H54 (cell line): ENCODE measurements at regions not wholly inside any gene's neighbourhood (a gene's known extent, or its start where the extent isn't known, plus 50 kb on each side); places are given as distances from the start of the nearest gene placed in this dataset.

Experiments
- DNase-seq: peaks from one replicate; pipeline ENCODE4 v3.0.0; 2011; ENCODE audit warnings: low spot score, mixed read lengths; ENCODE audit not compliant: insufficient read length
- FAIRE-seq: peaks from 3 replicates; lab custom pipeline; 2011; peaks lifted over from hg19 to GRCh38; lab: Jason Lieb, UNC
- POLR2A ChIP-seq: IDR thresholded peaks from 2 replicates; pipeline ENCODE4 v1.6.1; 2011; ENCODE audit warnings: low read depth, mild to moderate bottlenecking, low read length

- no peak for TF ChIP-seq POLR2A
- DNase-seq, result no peak
- FAIRE-seq, result no peak
Measured at GRCh38 chr14:51563560-51563959, 88.2 kb upstream of the FRMD6 start.

- TF ChIP-seq POLR2A, result no peak
- DNase-seq, result no peak
- FAIRE-seq, result no peak
Measured at GRCh38 chr14:51564460-51564859, 87.2 kb upstream of the FRMD6 start.

DNA sequence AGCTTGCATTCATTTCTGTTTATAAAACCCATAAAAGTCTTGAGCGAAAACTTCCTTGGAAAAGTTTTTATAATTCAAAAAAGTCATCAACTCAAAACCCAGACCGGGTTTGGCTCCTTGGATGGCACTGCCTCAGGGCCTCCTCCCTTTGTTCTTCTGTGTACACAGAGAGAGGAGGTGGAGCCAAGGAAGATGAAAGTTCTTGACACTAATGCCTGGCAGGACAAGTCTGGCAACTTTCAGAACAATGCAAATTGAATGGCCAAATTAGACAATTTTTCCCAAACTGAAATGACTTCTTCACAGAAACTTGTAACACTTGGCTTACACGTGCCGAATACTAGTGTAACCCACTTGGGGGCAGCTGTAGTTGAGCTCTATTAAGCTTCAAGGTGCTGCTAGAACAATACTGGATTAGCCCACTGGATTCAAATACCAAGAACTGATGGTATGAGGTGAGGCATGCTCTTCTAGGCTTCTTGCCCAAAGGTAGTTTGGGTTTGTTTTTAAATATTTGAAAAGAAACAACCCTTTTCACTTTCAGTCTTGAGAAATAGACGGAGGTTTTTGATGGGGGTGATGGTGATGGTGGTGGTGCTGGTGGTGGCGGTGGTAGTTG, 86.6 kb upstream of the FRMD6 start:
- no peak for TF ChIP-seq POLR2A
- no peak for DNase-seq
- no peak for FAIRE-seq

DNA sequence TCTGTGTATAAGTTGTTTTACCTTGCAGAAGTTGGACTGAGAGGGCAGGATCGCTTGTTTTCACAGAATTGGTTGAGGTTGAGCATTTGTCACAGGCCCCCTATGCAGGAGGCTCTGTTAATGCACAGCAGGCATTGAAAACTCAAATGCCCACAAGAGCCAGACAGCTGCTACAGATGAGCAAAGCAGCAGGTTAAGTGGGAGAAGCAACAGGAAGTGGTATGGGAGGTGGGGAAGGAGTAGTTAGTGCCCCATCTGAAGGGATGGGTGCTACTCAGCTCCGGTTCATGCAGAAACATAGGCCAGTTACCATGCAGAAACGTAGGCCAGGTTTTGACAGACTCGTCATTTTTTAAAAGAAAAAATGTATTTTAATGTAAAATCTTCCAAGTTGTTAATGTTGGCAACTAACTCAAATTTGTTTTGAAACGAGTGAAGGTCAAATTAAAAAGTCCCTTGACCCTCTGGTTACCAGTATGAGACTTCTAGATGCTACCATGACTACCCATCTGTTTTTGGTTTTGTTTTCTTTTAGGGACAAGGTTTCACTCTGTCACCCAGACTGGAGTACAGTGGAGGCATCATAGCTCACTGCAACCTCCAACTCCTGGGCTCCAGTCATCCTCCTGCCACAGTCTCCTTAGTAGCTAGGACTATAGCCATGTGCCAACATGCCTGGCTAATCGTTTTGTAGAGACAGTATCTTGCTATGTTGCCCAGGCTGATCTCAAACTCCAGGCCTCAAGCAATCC, 84.7 kb upstream of the FRMD6 start:
- no peak for TF ChIP-seq POLR2A
- FAIRE-seq (no peak), DNase-seq (no peak)

DNA sequence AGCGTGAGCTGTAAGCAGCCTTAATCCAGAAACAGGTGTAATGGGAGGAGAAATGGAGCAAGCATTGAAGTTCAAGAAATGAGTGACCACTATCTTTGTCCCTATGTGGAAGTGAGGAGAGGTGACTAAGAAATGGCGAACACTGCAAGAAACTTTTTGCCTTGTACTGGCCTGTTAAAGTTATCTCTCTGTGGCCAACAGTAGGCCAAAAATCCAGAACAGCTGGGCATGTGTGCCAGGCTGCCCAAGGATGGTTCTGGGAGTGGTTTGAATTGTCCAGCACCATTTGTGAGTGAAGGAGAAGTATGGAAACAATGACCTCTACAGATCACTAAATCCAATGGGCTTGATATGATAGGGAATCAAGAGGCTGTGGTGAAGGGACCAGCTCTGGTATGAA, 83.3 kb upstream of the FRMD6 start:
- TF ChIP-seq POLR2A, result no peak
- no peak for FAIRE-seq
- DNase-seq, result no peak

DNA sequence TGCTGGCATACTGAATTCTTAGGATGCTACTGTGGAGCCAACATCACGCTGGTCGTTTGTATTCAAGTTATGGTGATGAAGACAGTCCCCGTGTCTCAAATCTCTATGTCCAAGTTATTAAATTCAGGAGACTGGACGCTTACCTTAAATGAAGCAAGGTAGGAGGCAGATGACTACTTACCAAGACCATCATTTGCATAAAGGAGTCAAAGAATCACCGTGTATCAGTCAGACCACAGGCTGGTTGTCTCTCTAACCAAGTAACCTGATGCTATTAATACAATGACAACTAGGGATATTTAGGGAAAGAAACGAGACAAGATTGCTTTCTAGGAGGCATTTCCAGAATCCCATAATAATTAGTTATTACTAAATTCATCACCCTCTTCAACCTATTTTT, 78.1 kb upstream of the FRMD6 start:
- FAIRE-seq (no peak), DNase-seq (no peak)
- TF ChIP-seq POLR2A, result no peak

- TF ChIP-seq POLR2A, result no peak
- FAIRE-seq (no peak), DNase-seq (no peak)
Measured at GRCh38 chr14:51574009-51574408, 77.7 kb upstream of the FRMD6 start.

DNA sequence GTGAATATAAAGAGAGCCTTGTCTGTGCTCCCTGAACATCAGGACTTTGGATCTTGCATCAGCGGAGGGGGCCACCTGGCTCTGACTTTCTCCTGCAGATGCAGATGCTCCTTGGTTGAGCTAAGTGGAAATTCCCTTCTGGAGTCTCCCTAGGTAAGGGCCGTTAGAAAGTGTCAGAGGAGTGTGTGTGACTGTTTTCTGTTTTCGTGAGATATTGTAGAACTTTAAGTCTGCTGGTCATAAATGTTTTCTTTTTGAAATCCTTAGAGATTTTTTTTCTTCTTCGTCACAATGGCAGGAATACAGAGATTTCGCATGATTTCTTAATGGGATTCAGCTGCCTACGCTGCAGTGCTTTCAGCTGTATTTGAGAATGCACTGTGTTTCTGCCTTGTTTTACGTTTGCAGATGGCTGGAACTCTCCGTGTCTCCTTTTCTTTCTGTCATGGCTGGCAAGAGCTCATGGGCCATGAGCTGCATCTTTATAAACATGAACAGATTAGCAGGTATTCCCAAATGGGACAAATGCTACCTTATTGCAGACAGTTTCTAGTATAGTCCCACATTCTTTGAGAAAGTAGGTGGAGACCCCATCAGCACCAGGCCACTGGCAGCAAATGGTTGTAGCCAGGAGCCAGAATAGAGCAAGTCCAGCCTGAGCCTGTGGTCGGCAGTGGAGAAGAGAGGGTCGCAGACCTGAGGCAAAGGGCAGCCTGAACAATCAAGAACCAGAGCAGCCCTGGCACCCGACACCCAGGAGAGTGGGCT, 76.2 kb upstream of the FRMD6 start:
- no peak for FAIRE-seq
- no peak for DNase-seq
- no peak for TF ChIP-seq POLR2A

DNA sequence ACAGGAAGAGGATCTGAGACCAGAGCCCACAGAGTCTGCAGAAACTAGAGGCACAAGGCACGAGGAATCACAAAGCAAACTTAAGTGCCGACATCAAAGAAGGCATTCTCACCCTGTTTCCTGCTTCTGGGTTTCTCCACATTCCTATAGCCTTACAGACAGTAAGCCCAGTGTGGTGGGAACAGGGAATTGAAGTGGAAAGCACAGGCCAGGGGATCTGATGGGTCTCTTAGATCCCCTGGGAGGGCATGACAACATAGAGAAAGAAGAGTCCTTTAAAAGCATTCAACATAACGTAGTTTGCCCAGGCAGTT, 75.6 kb upstream of the FRMD6 start:
- no peak for DNase-seq
- FAIRE-seq, result no peak
- TF ChIP-seq POLR2A, result no peak

DNA sequence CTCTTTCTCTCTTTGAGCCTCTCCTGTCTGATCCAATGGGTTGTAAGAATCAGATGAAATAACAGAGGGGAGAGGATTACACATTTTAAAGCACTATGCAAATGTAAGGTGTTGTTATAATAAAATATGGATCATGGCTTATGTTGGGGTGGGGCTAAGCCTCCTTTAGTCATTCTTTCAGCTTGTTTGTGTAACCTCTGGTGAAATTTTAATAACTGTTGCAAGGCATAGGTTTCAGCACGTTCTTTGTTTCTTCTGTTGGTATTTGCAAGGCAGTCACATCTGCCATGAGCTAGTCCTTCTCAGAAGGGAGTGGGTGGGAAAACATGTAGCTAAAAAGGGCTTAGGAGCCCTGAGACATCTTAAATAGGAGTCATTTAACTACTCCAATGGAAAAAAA, 74.8 kb upstream of the FRMD6 start:
- DNase-seq (no peak), FAIRE-seq (no peak)
- no peak for TF ChIP-seq POLR2A

- TF ChIP-seq POLR2A, result no peak
- no peak for FAIRE-seq
- no peak for DNase-seq
Measured at GRCh38 chr14:51578853-51579252, 72.9 kb upstream of the FRMD6 start.

- FAIRE-seq (peak; percentile 79), DNase-seq (no peak)
- no peak for TF ChIP-seq POLR2A
Measured at GRCh38 chr14:51581017-51581881, 70.5 kb upstream of the FRMD6 start.

DNA sequence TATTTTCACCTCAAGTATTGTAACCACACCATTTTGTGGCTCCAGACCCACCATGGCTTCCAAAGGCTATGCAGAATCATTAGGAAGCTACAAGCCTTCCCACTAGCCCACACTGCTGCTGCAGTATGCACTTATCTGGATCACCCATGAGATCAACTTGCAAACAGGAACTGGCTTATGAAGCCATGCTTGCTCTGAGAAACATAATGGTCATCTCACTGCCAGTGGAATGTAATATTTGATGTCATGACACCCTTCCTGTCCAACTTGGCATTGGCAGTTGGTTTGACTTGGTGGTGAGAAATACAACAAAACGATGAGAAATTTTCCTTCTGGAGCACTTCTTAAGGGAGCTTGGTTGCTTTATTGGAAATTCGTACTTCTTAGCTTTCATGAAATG, 69.3 kb upstream of the FRMD6 start:
- TF ChIP-seq POLR2A, result no peak
- no peak for DNase-seq
- FAIRE-seq, result no peak

DNA sequence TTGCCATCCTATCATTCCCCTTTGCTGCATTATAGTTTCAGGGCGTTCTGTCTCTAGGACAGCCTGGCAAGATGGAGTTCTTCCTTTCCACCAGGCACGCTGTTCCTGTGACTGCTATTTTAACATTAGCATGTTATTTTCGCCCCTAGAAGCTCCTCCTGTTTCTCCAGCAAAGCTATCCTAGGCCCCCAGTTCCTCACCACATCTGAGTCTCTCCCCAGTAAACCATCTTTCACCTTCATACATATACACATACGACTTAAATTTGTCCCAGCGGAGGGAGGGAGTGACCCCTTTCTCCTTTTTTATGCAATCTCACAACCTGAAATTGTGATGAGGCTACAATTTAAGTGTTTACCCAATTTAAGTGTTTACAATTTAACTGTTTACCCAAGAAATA, 66.7 kb upstream of the FRMD6 start:
- TF ChIP-seq POLR2A, result no peak
- FAIRE-seq, result no peak
- no peak for DNase-seq
